ENCODE measurements at regions not wholly inside any gene's neighbourhood (a gene's known extent, or its start where the extent isn't known, plus 50 kb on each side); places are given as distances from the start of the nearest gene placed in this dataset.

- ATAC-seq: no peak
Measured at GRCh38 chr7:10082896-10083295, 890.8 kb upstream of the PHF14 start.

GRCh38 chr7:10083766-10084165, 889.9 kb upstream of the PHF14 start:
- WGBS, 2 donors: 25 to 28% methylated on average over 4 of the region's 4 CpGs
- no peak overlapping the region for H3K27ac ChIP-seq
- no peaks in the 10 kb centered on the region for H3K9me3 ChIP-seq
- no peak overlapping the region for H3K4me3 ChIP-seq
- TF ChIP-seq POLR2A (IDR thresholded peaks at IDR 0.05) (no peak), CTCF (IDR thresholded peaks at IDR 0.05) (no peak)
- H3K4me1 ChIP-seq: no peaks in the 10 kb centered on the region
- intact Hi-C loops (cut with DNase I): no loop called here
- ATAC-seq: no peak
- no peak for DNase-seq
- H3K27me3 ChIP-seq: no peaks in the 10 kb centered on the region
- H3K36me3 ChIP-seq (replicated peaks in 1 of 2; ENCODE audit: insufficient read depth in 1 of 2, low read depth in 2 of 2): no peaks in the 10 kb centered on the region

More at GRCh38 chr7:10082896-10083295, 890.8 kb upstream of the PHF14 start:
- no peak for DNase-seq
- intact Hi-C loops (cut with DNase I): no loop called here
- Histone ChIP-seq H3K27ac (no peak overlapping the region), H3K9me3 (no peaks in the 10 kb centered on the region), H3K27me3 (no peaks in the 10 kb centered on the region), H3K4me3 (no peak overlapping the region), H3K36me3 (replicated peaks in 1 of 2; ENCODE audit: insufficient read depth in 1 of 2, low read depth in 2 of 2) (no peaks in the 10 kb centered on the region), H3K4me1 (no peaks in the 10 kb centered on the region)
- no peak for TF ChIP-seq CTCF (IDR thresholded peaks at IDR 0.05)
- no peak for TF ChIP-seq POLR2A (IDR thresholded peaks at IDR 0.05)
- 72 to 73% methylated on average over 4 of the region's 4 CpGs for WGBS, 2 donors

GRCh38 chr7:10085231-10085630, 888.4 kb upstream of the PHF14 start:
- Histone ChIP-seq H3K36me3 (replicated peaks in 1 of 2; ENCODE audit: insufficient read depth in 1 of 2, low read depth in 2 of 2) (no peaks in the 10 kb centered on the region), H3K27ac (no peak overlapping the region), H3K27me3 (no peaks in the 10 kb centered on the region), H3K4me1 (no peaks in the 10 kb centered on the region), H3K4me3 (no peak overlapping the region), H3K9me3 (no peaks in the 10 kb centered on the region)
- intact Hi-C loops (cut with DNase I): no loop called here
- DNase-seq (no peak), ATAC-seq (no peak)
- WGBS, 2 donors: 92 to 93% methylated on average over 9 of the region's 9 CpGs
- TF ChIP-seq CTCF (IDR thresholded peaks at IDR 0.05) (no peak), POLR2A (IDR thresholded peaks at IDR 0.05) (no peak)

GRCh38 chr7:10100572-10100971, 873.1 kb upstream of the PHF14 start:
- H3K9me3 ChIP-seq: no peaks in the 10 kb centered on the region
- no peak overlapping the region for H3K27ac ChIP-seq
- 54 to 64% methylated on average over 2 of the region's 2 CpGs for WGBS, 2 donors
- H3K4me1 ChIP-seq: peaks cover under 1% of the 10 kb centered on the region
- TF ChIP-seq CTCF (IDR thresholded peaks at IDR 0.05) (no peak), POLR2A (IDR thresholded peaks at IDR 0.05) (no peak)
- no peak for DNase-seq
- no peak for ATAC-seq
- intact Hi-C loops (cut with DNase I): no loop called here
- no peaks in the 10 kb centered on the region for H3K36me3 ChIP-seq (replicated peaks in 1 of 2; ENCODE audit: insufficient read depth in 1 of 2, low read depth in 2 of 2)
- no peaks in the 10 kb centered on the region for H3K27me3 ChIP-seq
- no peak overlapping the region for H3K4me3 ChIP-seq

GRCh38 chr7:10101351-10101750, 872.3 kb upstream of the PHF14 start:
- H3K36me3 ChIP-seq (replicated peaks in 1 of 2; ENCODE audit: insufficient read depth in 1 of 2, low read depth in 2 of 2): no peaks in the 10 kb centered on the region
- TF ChIP-seq POLR2A (IDR thresholded peaks at IDR 0.05) (no peak), CTCF (IDR thresholded peaks at IDR 0.05) (no peak)
- H3K4me3 ChIP-seq: no peak overlapping the region
- H3K4me1 ChIP-seq: peaks cover 5% of the 10 kb centered on the region
- WGBS, 2 donors: 57 to 70% methylated on average over 2 of the region's 2 CpGs
- no peak overlapping the region for H3K27ac ChIP-seq
- ATAC-seq: no peak
- no peaks in the 10 kb centered on the region for H3K9me3 ChIP-seq
- intact Hi-C loops (cut with DNase I): no loop called here
- no peak for DNase-seq
- H3K27me3 ChIP-seq: no peaks in the 10 kb centered on the region
